Activated CD8-positive, alpha-beta memory T cell treated with anti-CD3 and anti-CD28 coated beads, Interleukin-2, amount 10 ng/mL, durations not matched to agents 7 days and 5 days (primary cell): ENCODE measurements at regions not wholly inside any gene's neighbourhood (a gene's known extent, or its start where the extent isn't known, plus 50 kb on each side); places are given as distances from the start of the nearest gene placed in this dataset.
"Not testable (repeated sequence)": the region's sequence is repeated elsewhere in the genome, so short reads cannot be mapped to it uniquely, and the experiment has no call there.

Experiments used
- ATAC-seq: fragments of 150-1000 bp; cut with Tn5 transposase; one replicate; pipeline ENCODE4 v1.10.0; 2021; ENCODE audit warnings: moderate library complexity
- CTCF ChIA-PET: fragments of 350-600 bp; sonication (Branson Sonifier 250); formaldehyde crosslinking; loops from one replicate; lab custom pipeline; 2021; ENCODE audit warnings: antibody characterized with exemption; lab: Charles Lee
- DNase-seq: peaks from one replicate; pipeline ENCODE4 v3.0.0-alpha.2; 2020
- H3K27ac Mint-ChIP-seq: one replicate; pipeline ENCODE4 v1.8.0; 2021; ENCODE audit warnings: mild to moderate bottlenecking, mixed read lengths
- H3K27me3 Mint-ChIP-seq: one replicate; pipeline ENCODE4 v1.8.0; 2021; ENCODE audit warnings: mixed read lengths
- H3K36me3 Mint-ChIP-seq: one replicate; pipeline ENCODE4 v1.8.0; 2021; ENCODE audit warnings: mild to moderate bottlenecking, mixed read lengths
- H3K4me1 Mint-ChIP-seq: one replicate; pipeline ENCODE4 v1.8.0; 2021; ENCODE audit warnings: mixed read lengths
- H3K4me3 Mint-ChIP-seq: one replicate; pipeline ENCODE4 v1.8.0; 2021; ENCODE audit warnings: mild to moderate bottlenecking, moderate library complexity, mixed read lengths
- H3K9me3 Mint-ChIP-seq: one replicate; pipeline ENCODE4 v1.8.0; 2022; ENCODE audit warnings: low read depth, mixed read lengths

GRCh38 chr9:42368279-42368881 lies 184.9 kb downstream of the SPATA31A6 start:
- H3K4me3 Mint-ChIP-seq, H3K27me3 Mint-ChIP-seq, H3K4me1 Mint-ChIP-seq, H3K27ac Mint-ChIP-seq, CTCF ChIA-PET, ATAC-seq, H3K9me3 Mint-ChIP-seq, DNase-seq, H3K36me3 Mint-ChIP-seq: not testable (repeated sequence)

DNA sequence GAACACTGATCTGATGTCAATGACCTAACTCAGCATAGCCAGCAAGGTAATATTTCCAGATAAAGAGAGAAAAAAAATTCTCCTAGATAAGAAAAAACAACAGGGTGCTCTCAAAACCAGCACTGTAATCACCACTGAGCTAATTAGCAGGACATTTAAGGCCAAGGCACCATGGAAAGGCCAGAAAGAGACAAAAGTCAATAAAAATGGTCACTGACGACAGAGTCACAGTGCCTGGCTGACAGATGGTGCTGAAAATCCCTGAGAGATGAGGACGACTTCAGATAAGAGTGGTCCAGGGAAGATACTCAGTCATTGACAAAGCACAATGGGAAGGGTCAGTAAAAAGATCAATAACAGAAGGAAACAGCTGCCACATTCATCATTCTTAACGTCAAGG lies 186.7 kb downstream of the SPATA31A6 start:
- not testable (repeated sequence) for H3K36me3 Mint-ChIP-seq, H3K27me3 Mint-ChIP-seq, H3K4me3 Mint-ChIP-seq

GRCh38 chr9:42371417-42371816 lies 188.0 kb downstream of the SPATA31A6 start:
- H3K4me1 Mint-ChIP-seq, H3K36me3 Mint-ChIP-seq, CTCF ChIA-PET, H3K9me3 Mint-ChIP-seq, H3K27me3 Mint-ChIP-seq, H3K4me3 Mint-ChIP-seq, H3K27ac Mint-ChIP-seq, DNase-seq, ATAC-seq: not testable (repeated sequence)

More for the DNA sequence above, 186.7 kb downstream of the SPATA31A6 start:
- H3K27ac Mint-ChIP-seq, CTCF ChIA-PET, DNase-seq, ATAC-seq, H3K9me3 Mint-ChIP-seq, H3K4me1 Mint-ChIP-seq: not testable (repeated sequence)

GRCh38 chr9:42377530-42378417 lies 194.3 kb downstream of the SPATA31A6 start:
- H3K4me1 Mint-ChIP-seq, DNase-seq, H3K27ac Mint-ChIP-seq, H3K4me3 Mint-ChIP-seq, H3K27me3 Mint-ChIP-seq, CTCF ChIA-PET, H3K36me3 Mint-ChIP-seq, H3K9me3 Mint-ChIP-seq, ATAC-seq: not testable (repeated sequence)

GRCh38 chr9:42378418-42378815 lies 195.0 kb downstream of the SPATA31A6 start:
- ATAC-seq (no peak), DNase-seq (no peak)
- CTCF ChIA-PET = no interaction called here
- H3K4me1 Mint-ChIP-seq = no peaks in the 10 kb centered on the region
- H3K27ac Mint-ChIP-seq = no peak overlapping the region
- no peak overlapping the region for H3K4me3 Mint-ChIP-seq
- no peaks in the 10 kb centered on the region for H3K36me3 Mint-ChIP-seq
- H3K9me3 Mint-ChIP-seq = peaks cover 4% of the 10 kb centered on the region
- H3K27me3 Mint-ChIP-seq = no peaks in the 10 kb centered on the region

DNA sequence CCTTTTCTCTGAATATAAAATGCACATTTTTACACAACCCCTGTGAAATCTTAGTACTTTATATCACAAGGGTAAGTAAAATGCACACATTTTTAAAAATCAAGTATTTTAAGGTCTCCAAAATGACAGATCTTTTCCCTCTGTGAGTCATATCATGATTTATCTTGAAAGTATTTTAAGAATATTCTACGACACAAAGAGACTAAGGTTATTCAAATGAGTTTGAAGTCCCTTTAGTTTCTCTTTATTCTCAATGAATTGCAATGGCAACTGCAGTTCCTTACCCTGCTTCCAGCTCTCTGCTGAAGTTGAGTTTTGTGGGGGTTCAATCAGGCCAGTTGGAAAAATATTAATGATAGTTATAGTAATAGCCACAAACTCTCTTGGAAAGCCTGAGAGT lies 196.1 kb downstream of the SPATA31A6 start:
- H3K36me3 Mint-ChIP-seq, DNase-seq, CTCF ChIA-PET, H3K27me3 Mint-ChIP-seq, ATAC-seq, H3K9me3 Mint-ChIP-seq, H3K4me3 Mint-ChIP-seq, H3K27ac Mint-ChIP-seq, H3K4me1 Mint-ChIP-seq: not testable (repeated sequence)

DNA sequence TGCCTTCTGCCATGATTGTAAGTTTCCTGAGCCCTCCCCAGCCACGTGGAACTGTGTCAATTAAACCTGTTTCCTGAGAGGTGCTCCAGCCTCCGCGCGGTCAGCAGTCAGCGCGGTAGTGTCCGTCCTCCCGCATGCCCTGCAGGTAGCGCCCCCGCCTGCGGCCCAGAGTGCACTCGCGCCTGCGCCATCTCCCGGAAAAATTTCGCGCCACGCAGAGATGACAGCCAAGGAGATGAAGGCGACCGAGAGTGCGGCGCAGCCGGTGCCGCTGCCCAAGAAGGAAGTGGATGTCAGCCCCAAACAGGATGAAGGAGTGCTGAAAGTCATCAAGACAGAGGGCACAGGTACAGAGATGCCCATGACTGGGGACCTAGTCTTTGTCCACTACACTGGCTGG lies 201.1 kb downstream of the SPATA31A6 start:
- ATAC-seq, H3K4me3 Mint-ChIP-seq, CTCF ChIA-PET, H3K4me1 Mint-ChIP-seq, H3K36me3 Mint-ChIP-seq, H3K27me3 Mint-ChIP-seq, H3K9me3 Mint-ChIP-seq, H3K27ac Mint-ChIP-seq, DNase-seq: not testable (repeated sequence)

- H3K4me1 Mint-ChIP-seq, H3K9me3 Mint-ChIP-seq, DNase-seq, H3K27ac Mint-ChIP-seq, ATAC-seq, H3K4me3 Mint-ChIP-seq, H3K27me3 Mint-ChIP-seq, CTCF ChIA-PET, H3K36me3 Mint-ChIP-seq: not testable (repeated sequence)
Observed at GRCh38 chr9:42385574-42386120, 202.2 kb downstream of the SPATA31A6 start.

- no peaks in the 10 kb centered on the region for H3K4me1 Mint-ChIP-seq
- no peak overlapping the region for H3K4me3 Mint-ChIP-seq
- no peak overlapping the region for H3K27ac Mint-ChIP-seq
- no peaks in the 10 kb centered on the region for H3K36me3 Mint-ChIP-seq
- ATAC-seq (no peak), DNase-seq (no peak)
- H3K9me3 Mint-ChIP-seq = no peaks in the 10 kb centered on the region
- CTCF ChIA-PET = no interaction called here
- no peaks in the 10 kb centered on the region for H3K27me3 Mint-ChIP-seq
Observed at GRCh38 chr9:42386477-42386876, 203.0 kb downstream of the SPATA31A6 start.

GRCh38 chr9:42388146-42388690 lies 204.8 kb downstream of the SPATA31A6 start:
- H3K27ac Mint-ChIP-seq = no peak overlapping the region
- no peak overlapping the region for H3K4me3 Mint-ChIP-seq
- no peaks in the 10 kb centered on the region for H3K4me1 Mint-ChIP-seq
- CTCF ChIA-PET = interaction anchor here (0.7 kb wide), 1 partner anchor 12 kb away, joined by 3 read pairs; no protein-coding TSS in a partner anchor
- ATAC-seq (no peak), DNase-seq (no peak)
- no peaks in the 10 kb centered on the region for H3K27me3 Mint-ChIP-seq
- no peaks in the 10 kb centered on the region for H3K9me3 Mint-ChIP-seq
- no peaks in the 10 kb centered on the region for H3K36me3 Mint-ChIP-seq

GRCh38 chr9:42388846-42389245 lies 205.4 kb downstream of the SPATA31A6 start:
- Mint-ChIP-seq H3K4me1 (no peaks in the 10 kb centered on the region), H3K27ac (no peak overlapping the region), H3K36me3 (no peaks in the 10 kb centered on the region), H3K9me3 (no peaks in the 10 kb centered on the region), H3K4me3 (no peak overlapping the region), H3K27me3 (no peaks in the 10 kb centered on the region)
- no peak for ATAC-seq
- DNase-seq = no peak
- CTCF ChIA-PET = no interaction called here

GRCh38 chr9:42392773-42393455 lies 209.5 kb downstream of the SPATA31A6 start:
- H3K36me3 Mint-ChIP-seq, H3K27ac Mint-ChIP-seq, H3K27me3 Mint-ChIP-seq, H3K9me3 Mint-ChIP-seq, ATAC-seq, DNase-seq, H3K4me1 Mint-ChIP-seq, H3K4me3 Mint-ChIP-seq, CTCF ChIA-PET: not testable (repeated sequence)

DNA sequence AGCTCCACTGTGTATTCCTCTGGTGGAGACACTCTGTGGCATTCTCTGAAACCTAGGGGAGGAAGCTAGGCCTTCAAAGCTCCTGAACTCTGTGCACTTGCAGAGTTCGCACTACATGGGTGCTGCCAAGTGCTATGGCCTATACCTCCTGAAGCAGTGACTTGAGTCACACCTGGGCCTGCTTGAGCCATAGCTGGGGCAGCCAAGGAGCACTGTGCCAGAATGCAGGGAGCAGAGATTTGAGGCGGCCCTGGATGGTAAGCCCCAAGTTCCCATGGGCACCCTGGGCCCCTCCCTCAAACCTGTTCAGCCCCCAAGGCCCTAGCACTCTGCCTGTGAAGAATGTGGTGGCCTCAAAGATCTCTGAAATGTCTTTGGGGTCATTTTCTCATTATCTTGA lies 212.9 kb downstream of the SPATA31A6 start:
- no peaks in the 10 kb centered on the region for H3K27me3 Mint-ChIP-seq
- H3K4me1 Mint-ChIP-seq = no peaks in the 10 kb centered on the region
- no peak overlapping the region for H3K27ac Mint-ChIP-seq
- no peaks in the 10 kb centered on the region for H3K36me3 Mint-ChIP-seq
- DNase-seq (no peak), ATAC-seq (no peak)
- peaks cover 2% of the 10 kb centered on the region for H3K9me3 Mint-ChIP-seq
- CTCF ChIA-PET = no interaction called here
- H3K4me3 Mint-ChIP-seq = no peak overlapping the region
